Activated CD4-positive, alpha-beta T cell treated with anti-CD3 and anti-CD28 coated beads, Interleukin-2, amount 50 U/mL, for 4 hours (primary cell): ENCODE measurements at regions not wholly inside any gene's neighbourhood (a gene's known extent, or its start where the extent isn't known, plus 50 kb on each side); places are given as distances from the start of the nearest gene placed in this dataset.

Experiments
- DNase-seq, 2 experiments: peaks; one replicate each; pipeline ENCODE4 v3.0.0-alpha.2; 2020

GRCh38 chr12:4859478-4860210 is 50.1 kb upstream of the KCNA1 start:
- no peak for DNase-seq
